HCT116 (cell line): ENCODE measurements at regions not wholly inside any gene's neighbourhood (a gene's known extent, or its start where the extent isn't known, plus 50 kb on each side); places are given as distances from the start of the nearest gene placed in this dataset.

Experiments
- ATAC-seq: fragments of 200-7000 bp; cut with Tn5 transposase; 2 replicates; pipeline ENCODE4 v1.9.1; 2020; ENCODE audit warnings: mild to moderate bottlenecking, moderate library complexity
- BruUV-seq: library from RNA; stranded (reverse); fragments of 400-500 nt; replicated peaks from 2 replicates; lab custom pipeline; 2021; lab: Mats Ljungman, UMichigan
- CTCF ChIA-PET: fragments of 300-600 bp; sonication (Branson Sonifier 250); formaldehyde crosslinking; loops from one replicate; lab custom pipeline; 2021; ENCODE audit warnings: antibody characterized with exemption; lab: Charles Lee
- POLR2A ChIA-PET: fragments of 300-600, 350-600 bp; sonication (Branson Sonifier 250); formaldehyde crosslinking; loops from one replicate; lab custom pipeline; 2021; ENCODE audit warnings: antibody characterized with exemption; lab: Charles Lee
- RAD21 ChIA-PET, 2 experiments: fragments of 300-600 bp; sonication (Branson Sonifier 250); formaldehyde crosslinking; loops; one replicate each; lab custom pipeline; 2023; ENCODE audit warnings: low total read pairs in 2 of 2; ENCODE audit not compliant: uncharacterized antibody in 2 of 2, unreplicated experiment in 2 of 2, low non-redundant PET in 1 of 2; lab: Charles Lee
- DNase-seq: peaks from one replicate; pipeline ENCODE4 v3.0.0-alpha.2; 2010; ENCODE audit warnings: low read depth, low spot score
- H2AFZ ChIP-seq: fragments of 200-600 bp; shearing (Covaris generic), sonication (generic); 2 replicates; pipeline ENCODE4 v1.6.1; 2017; ENCODE audit warnings: low read depth, mixed run types, mixed read lengths, antibody characterized with exemption, low read length; ENCODE audit not compliant: poor library complexity, severe bottlenecking
- H3K27ac ChIP-seq: 2 replicates; pipeline ENCODE4 v1.5.1; 2012; ENCODE audit warnings: low read depth, low read length
- H3K27me3 ChIP-seq: fragments of 200-600 bp; sonication (generic); 2 replicates; pipeline ENCODE4 v1.6.1; 2016; ENCODE audit warnings: mixed run types, low read length, mixed read lengths; ENCODE audit not compliant: insufficient read depth
- H3K36me3 ChIP-seq, 2 experiments: fragments of 200-500 bp in 1 of 2; fragments of 200-600 bp in 1 of 2; sonication (Bioruptor generic) in 1 of 2; sonication (generic) in 1 of 2; 2 replicates each; pipeline versions ENCODE4 v1.5.1 to v1.6.1; 2014 to 2016; ENCODE audit warnings: low read length in 2 of 2, inconsistent platforms in 1 of 2, mixed read lengths in 1 of 2, mixed run types in 1 of 2; ENCODE audit not compliant: insufficient read depth in 2 of 2, control insufficient read depth in 1 of 2
- H3K4me1 ChIP-seq, 2 experiments: fragments of 200-600 bp in 1 of 2; sonication (generic) in 1 of 2; 2 replicates each; pipeline versions ENCODE4 v1.5.1 to v1.6.1; 2012 to 2017; ENCODE audit warnings: low read length in 2 of 2, inconsistent platforms in 1 of 2, mild to moderate bottlenecking in 1 of 2, mixed read lengths in 1 of 2, mixed run types in 1 of 2, moderate library complexity in 1 of 2; ENCODE audit not compliant: insufficient read depth in 2 of 2, control insufficient read depth in 1 of 2
- H3K4me2 ChIP-seq: fragments of 200-600 bp; sonication (generic); 2 replicates; pipeline ENCODE4 v1.6.1; 2017; ENCODE audit warnings: mixed run types, low read length, mixed read lengths
- H3K4me3 ChIP-seq, 2 experiments: fragments of 200-600 bp in 1 of 2; sonication (generic) in 1 of 2; replicated peaks in 1 of 2; 2 replicates each; pipeline ENCODE4 v1.5.1; 2011 to 2016; ENCODE audit warnings: low read length in 2 of 2, control low read depth in 1 of 2, low read depth in 1 of 2, mild to moderate bottlenecking in 1 of 2, mixed read lengths in 1 of 2, mixed run types in 1 of 2
- H3K79me2 ChIP-seq: fragments of 200-600 bp; sonication (generic); 2 replicates; pipeline ENCODE4 v1.6.1; 2017; ENCODE audit warnings: mild to moderate bottlenecking, mixed run types, low read length, moderate library complexity, mixed read lengths; ENCODE audit not compliant: insufficient read depth
- H3K9ac ChIP-seq: fragments of 200-600 bp; sonication (generic); 2 replicates; pipeline ENCODE4 v1.6.1; 2016; ENCODE audit warnings: low read length, mixed read lengths
- H3K9me2 ChIP-seq: fragments of 200-600 bp; sonication (generic), shearing (Covaris generic); 2 replicates; pipeline ENCODE4 v1.6.1; 2017; ENCODE audit warnings: mixed run types, mild to moderate bottlenecking, moderate library complexity; ENCODE audit not compliant: insufficient read depth
- H3K9me3 ChIP-seq, 2 experiments: fragments of 200-500 bp in 1 of 2; fragments of 200-600 bp in 1 of 2; sonication (Bioruptor generic) in 1 of 2; sonication (generic) in 1 of 2; 2 replicates each; pipeline ENCODE4 v1.6.1; 2014 to 2017; ENCODE audit warnings: low read length in 2 of 2, mixed read lengths in 2 of 2, inconsistent platforms in 1 of 2, low read depth in 1 of 2, mild to moderate bottlenecking in 1 of 2, mixed run types in 1 of 2, moderate library complexity in 1 of 2; ENCODE audit not compliant: control insufficient read depth in 1 of 2, insufficient read depth in 1 of 2
- H4K20me1 ChIP-seq: fragments of 200-600 bp; sonication (generic), shearing (Covaris generic); 2 replicates; pipeline ENCODE4 v1.6.1; 2017; ENCODE audit warnings: mixed run types, mild to moderate bottlenecking, moderate library complexity; ENCODE audit not compliant: insufficient read depth
- CBX3 ChIP-seq: IDR thresholded peaks from 2 replicates; pipeline ENCODE4 v1.6.1; 2012; ENCODE audit warnings: low read depth
- EGR1 ChIP-seq: IDR thresholded peaks from 2 replicates; pipeline ENCODE4 v1.6.1; 2012; ENCODE audit warnings: low read depth
- TCF7L2 ChIP-seq: IDR thresholded peaks from 2 replicates; pipeline ENCODE4 v1.7.0; 2011; ENCODE audit warnings: borderline replicate concordance, inconsistent platforms; ENCODE audit not compliant: insufficient read depth, insufficient read length; ENCODE audit errors: extremely low read depth
- intact Hi-C: fragments of 100-400 bp; cut with micrococcal nuclease; formaldehyde crosslinking; loops from 2 replicates; pipeline ENCODE4 v1.10.0; 2022
- TF ChIP-seq, protein P1 (sequence below), 3 experiments: fragments of 200-600 bp in 1 of 3; sonication (generic) in 1 of 3; IDR thresholded peaks in 2 of 3; conservative IDR thresholded peaks in 1 of 3; 2 replicates each; pipeline ENCODE4 v1.5.1; 2012 to 2017; ENCODE audit warnings: low read depth in 2 of 3, low read length in 2 of 3, antibody characterized with exemption in 1 of 3, borderline replicate concordance in 1 of 3, control low read depth in 1 of 3, mild to moderate bottlenecking in 1 of 3, mixed read lengths in 1 of 3, mixed run types in 1 of 3, moderate library complexity in 1 of 3; ENCODE audit not compliant: insufficient read depth in 1 of 3
- TF ChIP-seq, protein P2 (sequence below): IDR thresholded peaks from 2 replicates; pipeline ENCODE4 v1.6.1; 2012
- TF ChIP-seq, protein P3 (sequence below): IDR thresholded peaks from 2 replicates; pipeline ENCODE4 v1.6.1; 2012

- Histone ChIP-seq H4K20me1 (no peaks in the 10 kb centered on the region), H3K27me3 (no peaks in the 10 kb centered on the region), H3K4me2 (no peak overlapping the region), H3K9me3 (no peaks in the 10 kb centered on the region; a peak in 1 of 4 replicates), H2AFZ (no peak overlapping the region), H3K36me3 (no peaks in the 10 kb centered on the region), H3K4me3 (no peak overlapping the region), H3K79me2 (no peaks in the 10 kb centered on the region), H3K27ac (no peak overlapping the region), H3K4me1 (no peaks in the 10 kb centered on the region), H3K9ac (no peak overlapping the region), H3K9me2 (no peaks in the 10 kb centered on the region)
- intact Hi-C loops = no loop called here
- no TSS peak for BruUV-seq
- DNase-seq (no peak), ATAC-seq (no peak)
- TF ChIP-seq, protein P1, sequence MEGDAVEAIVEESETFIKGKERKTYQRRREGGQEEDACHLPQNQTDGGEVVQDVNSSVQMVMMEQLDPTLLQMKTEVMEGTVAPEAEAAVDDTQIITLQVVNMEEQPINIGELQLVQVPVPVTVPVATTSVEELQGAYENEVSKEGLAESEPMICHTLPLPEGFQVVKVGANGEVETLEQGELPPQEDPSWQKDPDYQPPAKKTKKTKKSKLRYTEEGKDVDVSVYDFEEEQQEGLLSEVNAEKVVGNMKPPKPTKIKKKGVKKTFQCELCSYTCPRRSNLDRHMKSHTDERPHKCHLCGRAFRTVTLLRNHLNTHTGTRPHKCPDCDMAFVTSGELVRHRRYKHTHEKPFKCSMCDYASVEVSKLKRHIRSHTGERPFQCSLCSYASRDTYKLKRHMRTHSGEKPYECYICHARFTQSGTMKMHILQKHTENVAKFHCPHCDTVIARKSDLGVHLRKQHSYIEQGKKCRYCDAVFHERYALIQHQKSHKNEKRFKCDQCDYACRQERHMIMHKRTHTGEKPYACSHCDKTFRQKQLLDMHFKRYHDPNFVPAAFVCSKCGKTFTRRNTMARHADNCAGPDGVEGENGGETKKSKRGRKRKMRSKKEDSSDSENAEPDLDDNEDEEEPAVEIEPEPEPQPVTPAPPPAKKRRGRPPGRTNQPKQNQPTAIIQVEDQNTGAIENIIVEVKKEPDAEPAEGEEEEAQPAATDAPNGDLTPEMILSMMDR (IDR thresholded peaks at IDR 0.05 in 2 of 3, conservative IDR thresholded peaks at IDR 0.05 in 1 of 3; ENCODE audit: borderline replicate concordance in 1 of 3, insufficient read depth in 1 of 3, low read depth in 2 of 3, low read length in 2 of 3) = no peak
- no peak for TF ChIP-seq CBX3
- no peak for TF ChIP-seq TCF7L2
- no peak for TF ChIP-seq EGR1
- TF ChIP-seq, protein P2, sequence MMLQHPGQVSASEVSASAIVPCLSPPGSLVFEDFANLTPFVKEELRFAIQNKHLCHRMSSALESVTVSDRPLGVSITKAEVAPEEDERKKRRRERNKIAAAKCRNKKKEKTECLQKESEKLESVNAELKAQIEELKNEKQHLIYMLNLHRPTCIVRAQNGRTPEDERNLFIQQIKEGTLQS = no peak
- TF ChIP-seq, protein P3, sequence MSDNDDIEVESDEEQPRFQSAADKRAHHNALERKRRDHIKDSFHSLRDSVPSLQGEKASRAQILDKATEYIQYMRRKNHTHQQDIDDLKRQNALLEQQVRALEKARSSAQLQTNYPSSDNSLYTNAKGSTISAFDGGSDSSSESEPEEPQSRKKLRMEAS = no peak
- ChIA-PET CTCF (no interaction called here), RAD21 (no interaction called here), POLR2A (no interaction called here)
These were observed 176.4 kb downstream of the ZNF248 start for GRCh38 chr10:37680716-37681616.
